Mucosa of stomach (tissue), 1 donor: ENCODE measurements at regions not wholly inside any gene's neighbourhood (a gene's known extent, or its start where the extent isn't known, plus 50 kb on each side); places are given as distances from the start of the nearest gene placed in this dataset.
A peak's percentile ranks its signal among the peaks of the same experiment; 100 is the strongest.
"Not testable (repeated sequence)": the region's sequence is repeated elsewhere in the genome, so short reads cannot be mapped to it uniquely, and the experiment has no call there.

Source experiments
- H3K27me3 ChIP-seq: one replicate; pipeline ENCODE4 v1.7.0; 2013; ENCODE audit warnings: mild to moderate bottlenecking, low read length; ENCODE audit not compliant: control insufficient read depth, insufficient read depth
- H3K36me3 ChIP-seq: one replicate; pipeline ENCODE4 v1.7.0; 2013; ENCODE audit warnings: low read length; ENCODE audit not compliant: control insufficient read depth, insufficient read depth
- H3K4me1 ChIP-seq: one replicate; pipeline ENCODE4 v1.7.0; 2013; ENCODE audit warnings: mild to moderate bottlenecking, low read length; ENCODE audit not compliant: control insufficient read depth, insufficient read depth
- H3K4me3 ChIP-seq: one replicate; pipeline ENCODE4 v1.7.0; 2013; ENCODE audit warnings: low read length
- H3K9ac ChIP-seq: one replicate; pipeline ENCODE4 v1.7.0; 2013; ENCODE audit warnings: mild to moderate bottlenecking, low read length, moderate library complexity
- H3K9me3 ChIP-seq: one replicate; pipeline ENCODE4 v1.7.0; 2013; ENCODE audit warnings: mild to moderate bottlenecking, low read length, moderate library complexity; ENCODE audit not compliant: control insufficient read depth
- donor health status: Pancreatic carcinoma.

GRCh38 chr1:224001757-224002156 lies 112.2 kb upstream of the FBXO28 start:
- H3K9me3 ChIP-seq, H3K4me3 ChIP-seq, H3K27me3 ChIP-seq, H3K36me3 ChIP-seq, H3K9ac ChIP-seq, H3K4me1 ChIP-seq: not testable (repeated sequence)

- not testable (repeated sequence) for H3K9ac ChIP-seq, H3K4me1 ChIP-seq, H3K9me3 ChIP-seq, H3K27me3 ChIP-seq, H3K36me3 ChIP-seq, H3K4me3 ChIP-seq
These were observed 114.2 kb upstream of the FBXO28 start for GRCh38 chr1:223999761-224000160.

- H3K27me3 ChIP-seq, H3K4me3 ChIP-seq, H3K36me3 ChIP-seq: not testable (repeated sequence)
These were observed 115.0 kb upstream of the FBXO28 start for GRCh38 chr1:223998676-223999455.

GRCh38 chr1:223996376-223996775 lies 117.5 kb upstream of the FBXO28 start:
- H3K27me3 ChIP-seq, H3K9me3 ChIP-seq, H3K4me3 ChIP-seq, H3K9ac ChIP-seq, H3K4me1 ChIP-seq, H3K36me3 ChIP-seq: not testable (repeated sequence)

More at GRCh38 chr1:223998676-223999455, 115.0 kb upstream of the FBXO28 start:
- not testable (repeated sequence) for H3K9me3 ChIP-seq, H3K9ac ChIP-seq, H3K4me1 ChIP-seq

GRCh38 chr1:223992456-223993246 lies 121.3 kb upstream of the FBXO28 start:
- H3K9ac ChIP-seq = peak overlapping the region; percentile 71
- H3K9me3 ChIP-seq, H3K4me3 ChIP-seq, H3K27me3 ChIP-seq, H3K4me1 ChIP-seq, H3K36me3 ChIP-seq: not testable (repeated sequence)

DNA sequence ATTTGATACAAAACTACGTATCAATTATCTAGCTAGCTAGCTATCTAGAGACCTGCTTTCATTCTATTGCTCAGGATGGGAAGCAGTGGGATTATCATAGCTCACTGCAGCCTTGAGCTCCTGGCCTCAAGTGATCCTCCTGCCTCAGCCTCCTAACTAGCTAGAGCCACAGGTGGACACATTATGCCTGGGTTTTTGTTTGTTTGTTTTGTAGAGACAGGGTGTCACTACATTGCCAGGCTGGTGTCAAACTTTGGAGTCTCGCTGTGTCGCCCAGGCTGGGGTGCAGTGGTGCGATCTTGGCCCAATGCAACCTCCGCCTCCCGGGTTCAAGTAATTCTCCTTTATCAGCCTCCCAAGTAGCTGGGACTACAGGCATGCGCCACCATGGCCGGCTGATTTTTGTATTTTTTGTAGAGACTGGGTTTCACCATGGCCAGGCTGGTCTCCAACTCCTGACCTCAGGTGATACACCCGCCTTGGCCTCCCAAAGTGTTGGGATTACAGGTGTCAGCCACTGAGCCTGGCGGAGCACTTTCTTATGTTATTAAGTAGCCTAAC lies 122.5 kb upstream of the FBXO28 start:
- not testable (repeated sequence) for H3K9me3 ChIP-seq, H3K27me3 ChIP-seq, H3K36me3 ChIP-seq, H3K4me1 ChIP-seq, H3K4me3 ChIP-seq, H3K9ac ChIP-seq

DNA sequence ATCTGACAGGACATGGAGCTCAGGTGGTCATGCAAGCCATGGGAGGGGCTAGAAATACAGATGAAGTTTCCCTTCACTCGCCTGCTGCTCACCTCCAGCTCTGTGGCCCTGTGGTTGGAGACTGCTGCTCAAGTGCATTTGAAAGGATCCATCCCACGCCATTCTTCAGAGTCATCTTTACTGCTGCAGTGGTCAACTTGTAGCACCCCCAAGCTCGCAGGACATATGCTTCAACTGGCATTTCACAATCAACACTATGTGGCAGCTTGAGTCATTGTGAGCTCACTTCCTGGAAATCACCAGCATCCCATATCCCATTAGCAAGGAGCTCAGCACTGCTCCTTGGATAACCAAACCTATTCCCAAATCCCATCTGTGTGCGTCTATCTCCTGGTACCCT lies 116.2 kb upstream of the TP53BP2 start:
- not testable (repeated sequence) for H3K27me3 ChIP-seq, H3K9me3 ChIP-seq, H3K4me1 ChIP-seq, H3K4me3 ChIP-seq, H3K36me3 ChIP-seq, H3K9ac ChIP-seq

DNA sequence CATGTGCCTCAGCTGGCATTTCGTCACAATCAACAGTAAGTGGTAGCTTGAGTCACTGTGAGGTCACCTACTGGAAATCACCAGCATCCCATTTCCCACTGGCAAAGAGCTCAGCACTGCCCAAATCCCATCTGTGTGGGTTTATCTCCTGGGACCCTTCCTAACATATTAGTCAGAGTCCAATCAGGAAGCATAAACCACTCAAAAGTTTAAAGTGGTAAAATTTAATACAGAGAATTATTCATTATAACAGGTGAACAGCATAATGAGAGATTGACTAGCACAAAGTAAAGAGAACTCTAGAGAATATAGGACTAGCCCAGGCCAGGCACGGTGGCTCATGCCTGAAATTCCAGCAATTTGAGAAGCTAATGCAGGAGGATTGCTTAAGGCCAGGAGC lies 107.1 kb upstream of the TP53BP2 start:
- H3K9ac ChIP-seq = not testable (repeated sequence)

DNA sequence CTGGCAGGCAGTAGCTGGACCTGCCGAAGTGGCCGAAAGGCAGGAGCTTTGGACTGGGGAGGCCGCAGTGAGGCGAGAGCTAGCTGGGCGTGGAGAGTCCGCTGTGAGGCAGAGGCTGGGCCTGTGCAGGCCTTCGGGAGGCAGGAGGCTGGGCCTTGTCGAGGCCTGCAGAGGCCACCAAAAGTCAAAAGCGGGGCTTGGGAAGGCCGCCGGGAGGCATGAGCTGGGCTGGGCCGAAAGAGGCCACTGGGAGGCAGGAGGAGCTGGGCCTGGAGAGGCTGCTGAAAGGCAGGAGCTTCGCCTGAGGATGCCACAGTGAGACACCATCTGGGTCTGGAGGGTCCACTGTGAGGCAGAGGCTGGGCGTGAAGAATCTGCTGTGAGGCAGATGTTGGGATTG lies 105.8 kb upstream of the TP53BP2 start:
- H3K27me3 ChIP-seq, H3K4me1 ChIP-seq, H3K9ac ChIP-seq, H3K36me3 ChIP-seq, H3K9me3 ChIP-seq, H3K4me3 ChIP-seq: not testable (repeated sequence)

More for the DNA sequence above, 107.1 kb upstream of the TP53BP2 start:
- H3K36me3 ChIP-seq, H3K4me3 ChIP-seq, H3K27me3 ChIP-seq, H3K4me1 ChIP-seq, H3K9me3 ChIP-seq: not testable (repeated sequence)

GRCh38 chr1:223949944-223950343 lies 104.2 kb upstream of the TP53BP2 start:
- H3K4me3 ChIP-seq, H3K36me3 ChIP-seq, H3K9ac ChIP-seq, H3K4me1 ChIP-seq, H3K27me3 ChIP-seq, H3K9me3 ChIP-seq: not testable (repeated sequence)

- H3K4me3 ChIP-seq, H3K9me3 ChIP-seq, H3K27me3 ChIP-seq: not testable (repeated sequence)
These were observed 102.3 kb upstream of the TP53BP2 start for GRCh38 chr1:223948041-223948440.

GRCh38 chr1:223936592-223936991 lies 90.8 kb upstream of the TP53BP2 start:
- not testable (repeated sequence) for H3K9ac ChIP-seq, H3K27me3 ChIP-seq, H3K4me1 ChIP-seq, H3K9me3 ChIP-seq, H3K36me3 ChIP-seq, H3K4me3 ChIP-seq

More at GRCh38 chr1:223948041-223948440, 102.3 kb upstream of the TP53BP2 start:
- not testable (repeated sequence) for H3K9ac ChIP-seq, H3K4me1 ChIP-seq, H3K36me3 ChIP-seq
